ENCODE measurements at regions not wholly inside any gene's neighbourhood (a gene's known extent, or its start where the extent isn't known, plus 50 kb on each side); places are given as distances from the start of the nearest gene placed in this dataset.

- TF ChIP-seq CTCF (conservative IDR thresholded peaks at IDR 0.05 in 1 of 2, IDR thresholded peaks at IDR 0.05 in 1 of 2; ENCODE audit: extremely low read depth in 1 of 2, insufficient read depth in 1 of 2, low read depth in 1 of 2, low read length in 2 of 2) (no peak), EZH2 (IDR thresholded peaks at IDR 0.05; ENCODE audit: borderline replicate concordance, low read length) (no peak)
Measured at GRCh38 chr21:15121097-15121654, 56.4 kb upstream of the NRIP1 start.
